Right lobe of liver (tissue), 6 donors: ENCODE measurements at regions not wholly inside any gene's neighbourhood (a gene's known extent, or its start where the extent isn't known, plus 50 kb on each side); places are given as distances from the start of the nearest gene placed in this dataset.

Experiments used
- ATAC-seq, 4 donors: fragments of 200-7000 bp; cut with Tn5 transposase; one replicate each; pipeline ENCODE4 v1.9.1; 2020; ENCODE audit warnings: mild to moderate bottlenecking in 4 of 4, moderate library complexity in 4 of 4
- DNase-seq, 3 donors: peaks; one replicate each; pipeline ENCODE4 v3.0.0-alpha.2; 2020
- H3K27ac ChIP-seq, 3 donors: fragments of 200-600 bp; one replicate each; pipeline ENCODE4 v1.8.0; 2022
- H3K27me3 ChIP-seq, 2 donors: fragments of 200-600 bp; one replicate each; pipeline ENCODE4 v1.8.0; 2022
- H3K36me3 ChIP-seq, 4 donors: fragments of 200-600 bp; sonication (generic) in 1 of 4; one replicate each; pipeline versions ENCODE4 v1.5.1 to v1.8.0; 2017 to 2022; ENCODE audit warnings: control low read depth in 1 of 4
- H3K4me1 ChIP-seq, 4 donors: fragments of 200-600 bp; sonication (generic) in 1 of 4; one replicate each; pipeline versions ENCODE4 v1.5.1 to v1.8.0; 2017 to 2022; ENCODE audit warnings: control low read depth in 1 of 4
- H3K4me3 ChIP-seq, 3 donors: fragments of 200-600 bp; one replicate each; pipeline ENCODE4 v1.8.0; 2022
- H3K9me3 ChIP-seq, 4 donors: fragments of 200-600 bp; sonication (generic) in 1 of 4; one replicate each; pipeline versions ENCODE4 v1.5.1 to v1.8.0; 2017 to 2022; ENCODE audit warnings: control low read depth in 1 of 4
- CTCF ChIP-seq, 4 donors: fragments of 200-600 bp in 3 of 4; fragments of 450-650 bp in 1 of 4; IDR thresholded peaks; one replicate each; pipeline versions ENCODE4 v1.5.1 to v1.8.0; 2016 to 2022; ENCODE audit warnings: antibody characterized with exemption in 4 of 4, mild to moderate bottlenecking in 2 of 4
- POLR2A ChIP-seq: fragments of 450-650 bp; IDR thresholded peaks from one replicate; pipeline ENCODE4 v1.6.1; 2017; ENCODE audit warnings: antibody characterized with exemption, mild to moderate bottlenecking
- WGBS: methylation state at CpG from one replicate; pipeline ENCODE4 v1.1.6; 2018; ENCODE audit warnings: low coverage, low lambda C conversion rate; ENCODE audit not compliant: insufficient coverage; ENCODE audit errors: missing lambda C conversion rate; 5-methylcytosine and 5-hydroxymethylcytosine counted together
- intact Hi-C, 2 donors: fragments of 100-400 bp; cut with DNase I; formaldehyde crosslinking; loops; one replicate each; pipeline versions ENCODE4 v1.11.2 to v1.14.1; 2022
- donor health status: DM: no; HTN: yes; CAD: no.
- donor health status: DM: no; HTN: no; CAD: no.
- donor health status: DM: no; HTN: no; CAD: no.
- donor health status: DM: no; HTN: yes; CAD: no.
- donor health status: DM: no; HTN: yes; CAD: no.

- no peak overlapping the region for H3K27ac ChIP-seq
- no peak overlapping the region for H3K4me3 ChIP-seq
- no peak for DNase-seq
- WGBS, result 83% methylated on average over 5 of the region's 5 CpGs
- no peaks in the 10 kb centered on the region for H3K9me3 ChIP-seq
- H3K4me1 ChIP-seq, result peaks cover 0 to 17% (median 2%) of the 10 kb centered on the region in 4 donors
- intact Hi-C loops, result no loop called here
- TF ChIP-seq POLR2A (no peak), CTCF (IDR thresholded peaks at IDR 0.05) (no peak)
- no peaks in the 10 kb centered on the region for H3K27me3 ChIP-seq
- no peak for ATAC-seq
- H3K36me3 ChIP-seq, result no peaks in the 10 kb centered on the region
Observed at GRCh38 chr15:95601525-95601924, 729.0 kb upstream of the NR2F2 start.

DNA sequence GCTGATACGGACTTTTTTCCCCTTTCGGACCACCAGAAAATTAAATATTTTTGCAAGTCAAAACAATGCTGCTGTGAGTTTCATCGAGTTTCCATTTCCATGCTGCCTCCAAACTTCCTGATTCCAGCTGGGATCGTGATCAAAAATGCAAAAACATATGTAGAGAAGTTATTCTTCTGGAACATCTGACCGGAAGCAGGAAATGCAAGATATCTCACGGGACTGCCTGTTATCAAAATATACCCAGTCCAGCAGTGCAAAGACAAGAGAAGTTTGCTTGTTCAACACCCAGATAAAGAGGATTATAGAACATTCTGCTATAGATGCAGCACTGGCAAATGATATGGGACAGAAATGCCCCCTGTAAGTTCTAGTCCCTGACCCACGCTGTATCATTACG is 726.7 kb upstream of the NR2F2 start:
- TF ChIP-seq POLR2A, result no peak
- no peak for TF ChIP-seq CTCF (IDR thresholded peaks at IDR 0.05)
- H3K9me3 ChIP-seq, result no peaks in the 10 kb centered on the region
- WGBS, result 57% methylated on average over 8 of the region's 8 CpGs
- DNase-seq (no peak), ATAC-seq (peak; percentile 35 to 51 (median 43))
- H3K4me1 ChIP-seq, result peaks cover 0 to 11% (median 2%) of the 10 kb centered on the region in 4 donors
- no peak overlapping the region for H3K4me3 ChIP-seq
- no peaks in the 10 kb centered on the region for H3K27me3 ChIP-seq
- peak overlapping the region in 1 of 3 donors; percentile 3 for H3K27ac ChIP-seq
- intact Hi-C loops, result no loop called here
- H3K36me3 ChIP-seq, result no peaks in the 10 kb centered on the region

DNA sequence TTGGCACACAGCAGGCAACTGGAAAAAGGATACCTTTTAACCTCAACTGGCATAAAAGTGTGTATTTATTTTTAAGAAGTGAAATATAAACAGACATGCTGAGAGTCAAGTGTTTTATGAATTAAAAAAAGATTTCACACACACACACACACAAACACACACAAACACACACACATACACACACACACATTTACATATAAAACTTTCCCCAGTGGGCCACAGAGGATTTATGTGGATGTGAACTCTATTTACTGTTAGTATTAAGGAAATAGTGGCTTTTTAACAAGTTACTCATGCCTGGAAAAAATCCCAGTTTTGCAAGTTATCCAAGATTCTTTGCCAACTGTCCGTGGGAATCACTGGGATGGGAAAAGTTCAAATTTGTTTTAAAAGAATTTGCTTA is 725.9 kb upstream of the NR2F2 start:
- intact Hi-C loops, result no loop called here
- Histone ChIP-seq H3K4me3 (no peak overlapping the region), H3K36me3 (no peaks in the 10 kb centered on the region), H3K27me3 (no peaks in the 10 kb centered on the region), H3K4me1 (peaks cover 0 to 11% (median 2%) of the 10 kb centered on the region in 4 donors), H3K27ac (peak overlapping the region in 1 of 3 donors; percentile 3), H3K9me3 (no peaks in the 10 kb centered on the region)
- DNase-seq (no peak), ATAC-seq (peak in 3 of 4 donors; percentile 50 to 86 (median 63))
- WGBS, result 0% methylated on average over 1 of the region's 1 CpG
- TF ChIP-seq CTCF (IDR thresholded peaks at IDR 0.05), result no peak
- TF ChIP-seq POLR2A, result no peak

GRCh38 chr15:95605098-95605497 is 725.4 kb upstream of the NR2F2 start:
- intact Hi-C loops, result no loop called here
- ATAC-seq (no peak), DNase-seq (no peak)
- Histone ChIP-seq H3K4me1 (peaks cover 0 to 11% (median 2%) of the 10 kb centered on the region in 4 donors), H3K27ac (no peak overlapping the region), H3K27me3 (no peaks in the 10 kb centered on the region), H3K9me3 (no peaks in the 10 kb centered on the region), H3K36me3 (no peaks in the 10 kb centered on the region), H3K4me3 (no peak overlapping the region)
- no peak for TF ChIP-seq POLR2A
- no peak for TF ChIP-seq CTCF (IDR thresholded peaks at IDR 0.05)

- no peak for ATAC-seq
- no peak overlapping the region for H3K4me3 ChIP-seq
- no peak for TF ChIP-seq CTCF (IDR thresholded peaks at IDR 0.05)
- TF ChIP-seq POLR2A, result no peak
- no peak overlapping the region for H3K27ac ChIP-seq
- H3K27me3 ChIP-seq, result no peaks in the 10 kb centered on the region
- H3K4me1 ChIP-seq, result peaks cover 0 to 11% (median 2%) of the 10 kb centered on the region in 4 donors
- 89% methylated on average over 2 of the region's 2 CpGs for WGBS
- H3K36me3 ChIP-seq, result no peaks in the 10 kb centered on the region
- no peaks in the 10 kb centered on the region for H3K9me3 ChIP-seq
- DNase-seq, result no peak
- intact Hi-C loops, result no loop called here
Observed at GRCh38 chr15:95606551-95606950, 723.9 kb upstream of the NR2F2 start.
